DMS53 treated with DMSO at 0.1 percent for 48 hours (cell line): ENCODE measurements at regions not wholly inside any gene's neighbourhood (a gene's known extent, or its start where the extent isn't known, plus 50 kb on each side); places are given as distances from the start of the nearest gene placed in this dataset.
"Not testable (repeated sequence)": the region's sequence is repeated elsewhere in the genome, so short reads cannot be mapped to it uniquely, and the experiment has no call there.

ENCODE experiments used
- DNase-seq: peaks from one replicate; lab custom pipeline; 2025; ENCODE audit not compliant: unreplicated experiment; lab: John Stamatoyannopoulos, UW

DNA sequence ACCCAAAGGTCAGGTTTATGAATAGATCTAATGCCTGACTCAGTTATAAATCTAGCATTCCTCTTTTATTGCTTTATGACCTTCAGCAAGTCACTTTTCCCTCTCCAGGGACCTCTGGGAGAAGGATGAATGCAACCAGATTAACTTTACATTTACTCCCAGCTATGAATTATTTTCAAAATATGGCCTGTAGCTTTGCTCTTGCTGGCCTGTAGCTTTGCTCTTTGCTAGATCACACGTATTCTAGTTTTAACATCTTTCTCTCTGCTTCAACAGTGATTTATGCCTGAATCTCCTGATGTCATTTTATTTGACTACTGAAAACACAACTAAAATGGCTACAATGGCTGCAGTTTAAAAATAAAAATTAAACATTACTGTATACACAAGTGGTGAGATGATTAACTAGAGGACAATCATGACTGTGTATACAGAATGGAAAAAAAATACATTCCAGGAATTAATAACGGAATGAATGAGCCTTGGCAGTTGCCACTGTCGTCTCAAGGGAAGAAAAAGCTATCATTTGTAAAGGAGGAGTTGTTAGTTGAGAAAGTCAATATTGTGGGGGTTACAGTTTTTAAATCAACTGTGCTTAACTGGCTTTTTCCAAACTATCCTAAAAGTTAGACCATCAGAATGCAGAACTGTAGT is 434.5 kb upstream of the GOT2 start:
- DNase-seq: no peak

DNA sequence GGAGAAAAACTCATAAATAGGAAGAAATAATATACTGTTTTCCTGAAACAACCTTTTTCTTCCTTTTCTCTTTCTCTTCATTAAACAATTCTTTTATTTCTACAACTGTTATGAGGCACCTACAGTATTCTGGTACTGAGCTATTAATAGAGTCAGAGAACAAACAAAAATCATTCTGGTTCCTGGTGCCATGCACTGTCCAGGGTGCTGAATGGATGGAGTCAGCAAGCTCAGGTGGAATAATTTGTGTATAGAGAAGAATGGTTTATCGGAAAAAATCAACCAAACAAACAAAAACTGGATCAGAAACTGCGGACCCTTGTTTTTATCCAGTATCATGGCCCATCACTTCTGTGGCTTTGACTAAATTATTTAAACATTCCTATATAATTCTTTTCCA is 430.3 kb upstream of the GOT2 start:
- no peak for DNase-seq

DNA sequence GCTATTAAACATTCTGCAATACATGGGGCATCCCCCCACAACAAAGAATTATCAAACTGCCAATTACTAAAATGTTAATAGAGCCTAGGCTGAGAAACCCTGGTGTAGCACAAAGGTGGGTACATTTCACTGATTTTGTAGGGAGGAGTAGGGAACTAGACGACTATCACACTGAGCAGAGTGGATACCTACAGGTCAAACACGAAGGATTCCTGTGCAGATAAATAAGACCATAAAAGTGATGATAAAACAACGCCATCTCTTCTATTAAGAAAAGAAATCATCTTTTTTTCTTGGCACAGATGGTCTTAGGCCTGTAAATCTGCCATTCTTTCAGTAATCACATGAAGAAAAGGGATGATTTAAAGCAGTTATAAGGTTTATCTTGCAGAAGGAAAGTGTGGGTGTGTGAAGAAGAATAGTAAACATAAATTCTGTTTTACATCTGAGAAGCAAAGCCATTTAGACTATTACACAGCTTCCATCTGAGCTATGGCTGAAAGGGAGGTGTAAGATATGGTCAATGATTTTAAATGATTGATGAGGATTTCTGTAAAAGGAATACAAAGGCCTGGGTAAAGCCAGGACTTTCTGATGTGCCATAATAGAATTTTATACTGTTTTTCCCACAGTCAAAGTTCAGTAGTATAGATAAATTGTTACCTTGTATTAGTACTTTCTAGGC is 429.4 kb upstream of the GOT2 start:
- no peak for DNase-seq

DNA sequence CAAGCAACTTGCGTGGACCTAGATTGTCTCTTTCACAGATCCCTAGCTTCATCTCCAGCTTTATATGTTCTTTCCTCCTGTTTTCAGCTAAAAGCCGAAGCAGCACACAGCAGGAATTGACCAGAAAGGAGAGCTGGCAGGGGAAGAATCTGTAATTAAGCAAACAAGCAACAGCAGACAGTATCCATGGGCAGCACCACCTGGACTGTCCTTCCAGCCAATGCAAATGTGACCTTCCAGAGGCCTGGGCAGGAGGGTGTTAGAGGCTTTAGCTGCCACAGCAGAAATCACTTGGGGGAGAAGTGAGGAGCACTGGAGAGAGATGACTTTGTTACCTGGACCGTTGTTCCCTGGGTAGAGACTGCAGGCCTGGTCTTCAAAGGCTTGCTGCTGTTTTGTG is 427.6 kb upstream of the GOT2 start:
- DNase-seq: no peak

DNA sequence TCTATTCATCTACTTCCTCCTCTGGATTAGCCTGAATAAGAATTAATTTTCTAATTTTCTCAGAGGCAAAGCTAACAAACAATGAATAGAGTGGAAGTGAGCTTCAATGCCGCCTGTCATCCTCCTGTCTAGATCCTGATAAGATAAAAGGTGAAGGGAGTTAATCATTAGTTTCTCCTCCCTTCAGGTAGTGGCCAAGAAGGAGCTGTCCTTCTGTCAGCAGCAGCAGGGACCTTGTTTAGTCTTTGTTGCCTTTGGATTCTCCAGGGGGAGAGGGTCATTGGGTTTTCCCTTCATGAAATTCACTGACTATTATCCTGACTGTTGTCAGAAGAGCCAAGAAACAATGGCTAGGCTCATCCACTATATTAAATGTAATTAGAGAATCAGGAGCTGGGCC is 420.2 kb upstream of the GOT2 start:
- no peak for DNase-seq

DNA sequence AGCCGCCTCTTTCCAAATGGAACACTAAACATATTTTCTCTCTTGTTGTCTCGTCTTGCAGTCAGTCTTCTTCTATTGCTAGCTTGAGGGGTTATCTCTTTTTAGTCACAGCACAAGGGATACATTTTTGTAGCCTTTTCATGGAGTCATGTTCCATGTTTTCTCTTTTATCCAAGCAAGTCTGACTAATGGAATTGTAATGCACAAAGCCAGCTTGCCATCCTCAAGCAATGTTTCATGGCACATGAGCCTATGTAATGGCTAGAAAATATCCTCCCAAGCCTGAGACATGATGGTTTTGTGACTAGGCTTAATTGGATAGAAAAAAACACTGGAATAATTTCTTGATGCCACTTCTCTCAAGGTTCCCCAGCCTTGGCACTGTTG is 414.6 kb upstream of the GOT2 start:
- DNase-seq: no peak

DNA sequence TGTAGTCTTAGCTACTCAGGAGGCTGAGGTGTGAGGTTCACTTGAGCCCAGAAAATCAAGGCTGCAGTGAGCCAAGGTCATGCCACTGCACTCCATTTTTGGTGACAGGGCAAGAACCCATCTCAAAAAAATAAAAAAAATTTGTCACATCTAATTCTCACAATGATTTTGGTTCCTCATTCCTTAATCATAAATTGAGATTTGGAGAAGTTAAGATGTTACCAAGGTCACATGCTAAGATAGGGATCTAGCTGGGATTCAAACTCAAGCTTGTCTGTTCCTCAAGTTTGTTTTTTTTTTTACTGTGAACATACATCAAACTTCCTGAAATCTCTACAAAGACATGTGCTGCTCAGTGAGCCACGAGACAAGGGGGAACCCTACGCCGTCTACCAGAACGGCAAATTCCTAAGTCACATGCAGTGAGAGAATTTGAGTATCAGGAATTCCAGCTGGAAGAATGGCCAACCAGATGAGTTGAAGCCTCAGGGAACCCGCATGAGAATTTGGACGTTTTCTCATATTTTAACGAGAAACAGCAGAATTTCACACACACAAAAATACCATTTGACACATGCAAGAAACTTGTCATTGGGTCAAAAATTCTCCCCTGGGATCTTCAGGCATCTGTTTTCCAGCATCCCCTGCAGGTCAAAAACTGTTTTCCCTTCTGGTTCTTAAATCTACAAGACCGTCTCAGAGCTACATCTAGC is 414.1 kb upstream of the GOT2 start:
- no peak for DNase-seq

DNA sequence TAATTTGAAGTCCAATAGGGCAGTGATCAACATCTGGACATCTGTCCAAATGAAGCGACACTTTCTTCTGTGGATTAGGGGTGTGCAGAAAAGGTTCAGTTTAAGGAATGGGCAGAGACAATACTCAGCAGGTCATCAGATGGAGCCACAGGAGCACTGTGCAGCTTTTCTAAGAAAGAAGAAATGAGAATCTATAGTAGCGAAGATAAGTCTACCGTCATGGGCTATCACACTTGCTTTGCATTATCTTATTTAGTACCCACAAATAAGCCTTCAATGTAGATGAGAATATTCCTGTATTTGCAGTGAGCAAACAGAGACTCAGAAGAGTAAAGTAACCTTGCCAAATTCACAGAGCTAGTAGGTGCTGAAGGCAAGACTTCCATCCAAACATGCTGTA is 412.0 kb upstream of the GOT2 start:
- no peak for DNase-seq

DNA sequence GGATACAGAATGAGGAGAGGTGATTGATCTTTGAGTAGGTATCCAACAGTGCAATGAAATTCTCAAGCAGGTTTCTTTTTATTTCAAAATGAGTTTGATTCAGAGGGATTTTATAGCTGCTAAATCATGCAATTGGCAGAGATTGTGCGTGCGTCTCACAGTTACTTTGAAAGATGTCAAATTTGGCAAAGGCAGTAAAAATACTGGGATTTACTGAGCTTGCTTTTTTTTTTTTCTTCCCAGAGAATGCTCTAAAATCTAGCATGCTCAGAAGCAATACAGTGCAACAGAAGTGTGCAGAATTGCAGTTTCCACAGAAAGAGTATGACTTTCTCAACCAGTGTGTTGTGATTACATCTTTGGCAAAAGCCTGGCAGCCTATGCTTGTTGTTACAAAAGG is 410.7 kb upstream of the GOT2 start:
- no peak for DNase-seq

DNA sequence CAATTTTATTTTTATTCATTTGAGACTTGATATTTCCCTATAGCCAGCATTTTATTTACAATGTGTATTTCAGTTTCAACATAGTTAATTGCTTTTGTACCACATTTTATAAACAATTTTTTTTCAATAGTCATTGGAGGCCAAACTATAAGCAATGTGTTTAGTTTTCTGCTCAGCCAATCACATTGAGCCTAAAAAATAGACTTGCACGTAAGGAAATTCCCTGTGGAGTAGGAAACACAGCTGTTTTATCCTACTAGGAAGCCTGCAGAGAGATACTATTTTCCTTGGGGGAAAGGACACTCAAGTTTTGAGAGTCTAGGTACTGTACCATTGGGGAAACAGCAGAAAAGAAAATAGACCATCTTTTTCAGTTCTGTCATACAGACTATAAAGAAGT is 410.2 kb upstream of the GOT2 start:
- DNase-seq: no peak

DNA sequence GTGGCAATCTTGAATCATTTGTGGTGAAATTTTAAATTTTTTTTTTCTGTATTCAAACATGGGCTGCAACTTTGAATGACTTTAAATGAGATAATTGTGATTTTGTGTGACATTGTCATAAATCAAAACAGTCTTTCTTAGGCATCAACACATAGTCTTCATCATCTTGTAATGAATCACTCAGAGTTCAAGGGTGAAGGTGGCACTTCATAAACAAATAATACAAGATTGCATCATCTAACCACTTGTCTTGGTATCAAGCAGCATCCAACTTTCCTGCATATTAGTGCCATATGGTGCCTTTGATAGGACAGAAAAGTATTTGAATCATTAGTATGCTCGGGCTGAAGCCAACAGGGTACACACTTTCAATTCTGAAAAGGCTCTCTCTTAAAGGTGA is 392.4 kb upstream of the GOT2 start:
- no peak for DNase-seq

DNA sequence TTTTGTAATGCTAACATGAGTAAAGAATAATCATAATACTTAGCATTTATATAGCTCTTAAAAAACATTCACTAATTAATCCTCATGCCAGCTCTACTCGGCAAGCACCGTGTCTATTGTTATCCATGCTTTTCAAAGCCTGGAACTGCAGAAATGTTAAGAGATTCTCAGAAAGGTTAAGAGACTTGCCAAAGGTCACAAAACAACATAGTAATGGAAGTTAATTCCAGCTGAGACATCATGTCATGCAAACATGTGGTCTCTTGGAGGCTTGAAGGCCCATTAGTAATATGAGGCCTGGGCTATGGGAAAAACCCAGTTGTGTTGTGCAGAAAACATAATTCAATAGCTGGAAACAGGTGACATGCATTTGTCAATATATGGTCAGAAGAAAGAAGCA is 389.9 kb upstream of the GOT2 start:
- no peak for DNase-seq

DNA sequence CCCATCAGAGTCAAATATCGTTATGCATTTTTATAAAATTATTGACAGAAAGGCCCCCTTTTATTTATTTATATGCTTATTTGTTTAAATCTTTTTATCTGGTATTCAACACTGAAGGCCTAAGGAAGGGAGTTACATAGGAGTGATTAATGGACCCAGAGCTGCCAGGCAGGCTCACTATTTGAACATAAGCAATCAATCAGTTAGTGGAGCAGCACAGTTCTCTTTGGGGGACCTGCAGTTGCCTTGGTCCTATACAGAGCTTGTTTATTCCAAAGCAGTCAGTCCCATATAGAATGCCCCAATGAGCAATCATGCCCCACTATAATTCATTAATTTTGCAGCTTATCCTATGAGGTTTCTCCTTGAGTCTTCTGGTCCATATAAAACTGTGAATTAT is 389.4 kb upstream of the GOT2 start:
- no peak for DNase-seq

DNA sequence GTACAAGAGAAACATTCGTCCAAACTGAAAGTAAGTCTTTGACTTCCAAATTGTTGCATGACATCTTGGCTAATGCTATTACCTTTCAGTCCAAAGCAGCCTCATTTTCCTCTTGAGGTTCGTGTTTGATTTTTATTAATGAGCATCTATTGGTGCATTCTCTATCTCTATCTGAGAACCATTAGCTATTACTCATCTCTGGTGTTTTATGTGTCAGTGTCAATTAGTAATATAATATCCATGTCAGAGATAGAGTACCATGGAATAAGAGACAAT is 388.1 kb upstream of the GOT2 start:
- DNase-seq: no peak

DNA sequence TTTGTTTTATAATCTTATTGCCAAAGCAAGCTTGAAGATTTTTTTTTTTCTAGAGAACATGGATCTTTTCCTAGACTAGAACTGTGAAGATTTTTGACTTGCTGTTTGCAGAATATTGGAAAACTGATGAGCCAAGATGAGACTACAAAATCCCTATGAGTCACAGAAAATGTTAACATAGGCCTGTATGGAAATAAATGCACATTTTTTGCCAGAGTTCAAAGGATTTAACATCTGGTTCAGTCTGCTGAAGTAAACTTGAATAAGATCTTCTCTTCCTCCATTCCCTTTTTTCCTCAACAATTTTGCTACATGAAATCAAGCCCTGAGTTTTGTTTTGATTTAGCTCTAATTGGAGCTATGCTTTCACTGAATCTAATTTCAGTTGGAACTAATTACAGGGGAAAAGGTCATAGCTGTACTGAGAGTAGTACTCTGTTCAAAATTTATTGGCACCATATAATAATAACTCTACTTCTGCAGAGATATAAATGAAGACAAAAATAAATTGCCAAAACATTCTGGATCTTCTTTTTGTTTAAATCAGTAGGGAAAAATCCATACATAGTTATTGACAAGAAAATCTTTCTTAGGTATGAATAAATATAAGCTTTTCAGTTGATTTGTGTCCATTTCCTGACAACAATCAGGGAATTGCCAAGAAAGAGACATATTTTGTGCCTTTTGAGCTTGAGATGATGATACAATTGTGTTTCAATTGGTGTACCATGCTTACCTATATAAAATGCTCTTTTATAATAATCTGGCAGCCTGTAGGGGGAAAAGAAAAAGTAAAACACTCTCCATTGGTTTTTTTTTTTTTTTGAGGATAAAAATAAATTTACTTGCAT is 387.5 kb upstream of the GOT2 start:
- no peak for DNase-seq

DNA sequence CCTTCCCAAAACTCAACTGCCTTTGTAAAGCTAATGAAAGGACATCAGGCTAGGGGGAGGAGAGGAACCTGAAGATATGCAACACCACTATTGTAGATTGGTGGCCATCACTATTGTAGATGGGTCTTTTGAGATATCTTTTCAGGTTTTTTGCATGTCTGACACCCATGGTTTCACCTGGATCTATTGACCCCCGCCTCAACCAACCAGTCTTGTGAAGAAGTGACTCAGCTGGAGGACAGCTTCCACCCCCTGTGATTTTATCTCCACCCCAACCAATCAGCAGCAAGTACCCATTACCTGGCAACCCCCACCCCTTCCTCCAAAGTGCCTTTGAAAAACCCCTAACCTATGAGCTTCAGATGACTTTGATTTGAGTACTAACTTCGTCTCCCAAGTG is 382.6 kb upstream of the GOT2 start:
- no peak for DNase-seq

DNA sequence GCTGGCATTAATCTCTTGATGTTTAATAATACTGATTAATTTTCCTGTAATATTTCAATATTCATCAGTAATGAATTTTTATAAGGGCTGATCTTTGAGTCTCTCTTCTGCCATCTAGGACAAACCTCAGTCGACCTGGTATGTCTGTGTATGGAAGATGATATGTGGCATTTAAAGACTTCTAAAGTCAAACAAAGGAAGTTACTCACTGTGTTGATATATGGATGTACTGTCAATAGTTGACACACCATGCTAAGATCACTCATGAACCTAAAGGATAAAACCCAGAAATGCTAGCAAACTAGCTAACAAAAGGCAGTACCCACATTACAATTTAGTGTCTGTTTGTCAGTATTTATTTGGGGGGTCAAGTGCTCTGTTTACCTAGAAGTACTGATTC is 380.7 kb upstream of the GOT2 start:
- DNase-seq: no peak

DNA sequence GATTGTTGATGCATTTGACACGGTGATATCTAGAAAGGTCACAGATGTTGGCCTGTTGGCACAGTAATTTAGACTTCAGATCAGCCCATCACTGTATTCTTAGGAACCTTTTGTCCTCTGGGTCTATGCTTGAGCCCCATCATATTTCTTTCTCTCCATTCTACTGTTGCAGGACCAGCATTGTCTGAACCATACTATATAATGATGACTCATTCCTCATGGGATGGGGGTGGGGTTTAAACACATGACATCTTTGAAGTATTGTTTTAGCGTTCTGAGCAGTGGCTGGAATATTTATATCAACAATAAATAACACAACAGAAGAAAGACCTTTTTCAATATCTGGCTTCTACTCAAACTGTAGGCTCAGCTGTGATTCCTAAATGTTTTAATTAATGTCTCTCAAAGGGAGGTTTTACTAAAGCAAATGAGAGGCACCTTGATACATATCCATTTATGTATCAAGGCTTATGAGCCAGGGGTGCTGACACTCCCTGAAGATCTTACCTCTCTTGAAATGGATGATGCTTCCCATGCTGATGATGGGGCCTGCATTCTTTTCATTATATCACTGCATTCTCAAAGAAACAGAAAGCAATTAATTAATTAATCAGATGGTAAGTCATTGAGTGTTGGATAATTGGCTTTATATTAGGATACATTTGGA is 379.0 kb upstream of the GOT2 start:
- no peak for DNase-seq

DNA sequence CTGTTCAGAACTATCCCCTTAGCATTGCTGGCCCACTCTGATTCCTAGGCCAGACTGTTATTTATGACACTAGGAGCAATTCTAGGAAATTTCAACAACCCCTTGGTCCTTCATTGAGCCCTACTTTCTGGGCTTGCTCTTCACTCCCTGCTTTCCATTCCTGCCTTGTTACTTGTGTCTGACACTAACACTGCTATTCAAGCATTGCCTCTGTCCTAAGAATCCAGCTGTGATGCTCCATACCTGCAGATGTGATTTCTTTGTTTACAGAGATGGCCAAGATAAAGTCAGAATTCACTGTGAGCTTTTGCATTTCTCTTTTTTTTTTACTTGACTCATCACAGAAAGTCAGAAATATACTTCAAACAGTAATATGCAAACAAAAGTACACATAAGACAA is 377.2 kb upstream of the GOT2 start:
- DNase-seq: no peak

DNA sequence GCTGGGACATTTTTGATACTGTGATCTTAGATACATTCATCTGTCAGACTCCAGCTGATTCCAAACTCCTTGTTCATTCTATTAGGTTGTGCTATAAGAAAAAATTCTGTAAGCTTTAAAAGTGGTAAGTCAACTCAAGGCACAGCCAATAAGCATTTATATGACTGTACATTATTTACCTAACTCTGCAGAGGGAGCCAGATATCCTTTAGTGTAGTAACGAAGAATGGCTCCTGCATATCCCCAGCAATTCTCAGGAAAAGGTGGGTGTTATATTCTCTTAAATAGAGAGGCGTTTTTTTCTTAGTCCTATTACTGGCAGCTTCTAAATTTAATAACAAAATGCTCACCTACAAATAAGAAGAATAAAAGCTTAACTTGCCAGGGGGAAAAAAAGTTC is 374.3 kb upstream of the GOT2 start:
- no peak for DNase-seq

DNA sequence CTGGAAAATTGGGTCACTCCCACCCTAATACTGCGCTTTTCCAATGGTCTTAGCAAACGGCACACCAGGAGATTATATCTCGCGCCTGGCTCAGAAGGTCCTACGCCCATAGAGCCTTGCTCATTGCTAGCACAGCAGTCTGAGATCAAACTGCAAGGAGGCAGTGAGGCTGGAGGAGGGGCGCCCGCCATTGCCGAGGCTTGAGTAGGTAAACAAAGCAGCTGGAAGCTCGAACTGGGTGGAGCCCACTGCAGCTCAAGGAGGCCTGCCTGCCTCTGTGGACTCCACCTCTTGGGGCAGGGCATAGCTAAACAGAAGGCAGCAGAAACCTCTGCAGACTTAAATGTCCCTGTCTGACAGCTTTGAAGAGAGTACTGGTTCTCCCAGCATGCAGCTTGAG is 362.6 kb upstream of the GOT2 start:
- not testable (repeated sequence) for DNase-seq
